HCT116 (cell line): ENCODE measurements at regions not wholly inside any gene's neighbourhood (a gene's known extent, or its start where the extent isn't known, plus 50 kb on each side); places are given as distances from the start of the nearest gene placed in this dataset.

ENCODE experiments used
- ATAC-seq: fragments of 200-7000 bp; cut with Tn5 transposase; 2 replicates; pipeline ENCODE4 v1.9.1; 2020; ENCODE audit warnings: mild to moderate bottlenecking, moderate library complexity
- BruUV-seq: library from RNA; stranded (reverse); fragments of 400-500 nt; replicated peaks from 2 replicates; lab custom pipeline; 2021; lab: Mats Ljungman, UMichigan
- CTCF ChIA-PET: fragments of 300-600 bp; sonication (Branson Sonifier 250); formaldehyde crosslinking; loops from one replicate; lab custom pipeline; 2021; ENCODE audit warnings: antibody characterized with exemption; lab: Charles Lee
- POLR2A ChIA-PET: fragments of 300-600, 350-600 bp; sonication (Branson Sonifier 250); formaldehyde crosslinking; loops from one replicate; lab custom pipeline; 2021; ENCODE audit warnings: antibody characterized with exemption; lab: Charles Lee
- RAD21 ChIA-PET, 2 experiments: fragments of 300-600 bp; sonication (Branson Sonifier 250); formaldehyde crosslinking; loops; one replicate each; lab custom pipeline; 2023; ENCODE audit warnings: low total read pairs in 2 of 2; ENCODE audit not compliant: uncharacterized antibody in 2 of 2, unreplicated experiment in 2 of 2, low non-redundant PET in 1 of 2; lab: Charles Lee
- DNase-seq: peaks from one replicate; pipeline ENCODE4 v3.0.0-alpha.2; 2010; ENCODE audit warnings: low read depth, low spot score
- H2AFZ ChIP-seq: fragments of 200-600 bp; shearing (Covaris generic), sonication (generic); 2 replicates; pipeline ENCODE4 v1.6.1; 2017; ENCODE audit warnings: low read depth, mixed run types, mixed read lengths, antibody characterized with exemption, low read length; ENCODE audit not compliant: poor library complexity, severe bottlenecking
- H3K27ac ChIP-seq: 2 replicates; pipeline ENCODE4 v1.5.1; 2012; ENCODE audit warnings: low read depth, low read length
- H3K27me3 ChIP-seq: fragments of 200-600 bp; sonication (generic); 2 replicates; pipeline ENCODE4 v1.6.1; 2016; ENCODE audit warnings: mixed run types, low read length, mixed read lengths; ENCODE audit not compliant: insufficient read depth
- H3K36me3 ChIP-seq, 2 experiments: fragments of 200-500 bp in 1 of 2; fragments of 200-600 bp in 1 of 2; sonication (Bioruptor generic) in 1 of 2; sonication (generic) in 1 of 2; 2 replicates each; pipeline versions ENCODE4 v1.5.1 to v1.6.1; 2014 to 2016; ENCODE audit warnings: low read length in 2 of 2, inconsistent platforms in 1 of 2, mixed read lengths in 1 of 2, mixed run types in 1 of 2; ENCODE audit not compliant: insufficient read depth in 2 of 2, control insufficient read depth in 1 of 2
- H3K4me1 ChIP-seq, 2 experiments: fragments of 200-600 bp in 1 of 2; sonication (generic) in 1 of 2; 2 replicates each; pipeline versions ENCODE4 v1.5.1 to v1.6.1; 2012 to 2017; ENCODE audit warnings: low read length in 2 of 2, inconsistent platforms in 1 of 2, mild to moderate bottlenecking in 1 of 2, mixed read lengths in 1 of 2, mixed run types in 1 of 2, moderate library complexity in 1 of 2; ENCODE audit not compliant: insufficient read depth in 2 of 2, control insufficient read depth in 1 of 2
- H3K4me2 ChIP-seq: fragments of 200-600 bp; sonication (generic); 2 replicates; pipeline ENCODE4 v1.6.1; 2017; ENCODE audit warnings: mixed run types, low read length, mixed read lengths
- H3K4me3 ChIP-seq, 2 experiments: fragments of 200-600 bp in 1 of 2; sonication (generic) in 1 of 2; replicated peaks in 1 of 2; 2 replicates each; pipeline ENCODE4 v1.5.1; 2011 to 2016; ENCODE audit warnings: low read length in 2 of 2, control low read depth in 1 of 2, low read depth in 1 of 2, mild to moderate bottlenecking in 1 of 2, mixed read lengths in 1 of 2, mixed run types in 1 of 2
- H3K79me2 ChIP-seq: fragments of 200-600 bp; sonication (generic); 2 replicates; pipeline ENCODE4 v1.6.1; 2017; ENCODE audit warnings: mild to moderate bottlenecking, mixed run types, low read length, moderate library complexity, mixed read lengths; ENCODE audit not compliant: insufficient read depth
- H3K9ac ChIP-seq: fragments of 200-600 bp; sonication (generic); 2 replicates; pipeline ENCODE4 v1.6.1; 2016; ENCODE audit warnings: low read length, mixed read lengths
- H3K9me2 ChIP-seq: fragments of 200-600 bp; sonication (generic), shearing (Covaris generic); 2 replicates; pipeline ENCODE4 v1.6.1; 2017; ENCODE audit warnings: mixed run types, mild to moderate bottlenecking, moderate library complexity; ENCODE audit not compliant: insufficient read depth
- H3K9me3 ChIP-seq, 2 experiments: fragments of 200-500 bp in 1 of 2; fragments of 200-600 bp in 1 of 2; sonication (Bioruptor generic) in 1 of 2; sonication (generic) in 1 of 2; 2 replicates each; pipeline ENCODE4 v1.6.1; 2014 to 2017; ENCODE audit warnings: low read length in 2 of 2, mixed read lengths in 2 of 2, inconsistent platforms in 1 of 2, low read depth in 1 of 2, mild to moderate bottlenecking in 1 of 2, mixed run types in 1 of 2, moderate library complexity in 1 of 2; ENCODE audit not compliant: control insufficient read depth in 1 of 2, insufficient read depth in 1 of 2
- H4K20me1 ChIP-seq: fragments of 200-600 bp; sonication (generic), shearing (Covaris generic); 2 replicates; pipeline ENCODE4 v1.6.1; 2017; ENCODE audit warnings: mixed run types, mild to moderate bottlenecking, moderate library complexity; ENCODE audit not compliant: insufficient read depth
- CTCF ChIP-seq, 3 experiments: fragments of 200-600 bp in 1 of 3; sonication (generic) in 1 of 3; IDR thresholded peaks in 2 of 3; conservative IDR thresholded peaks in 1 of 3; 2 replicates each; pipeline ENCODE4 v1.5.1; 2012 to 2017; ENCODE audit warnings: low read depth in 2 of 3, low read length in 2 of 3, antibody characterized with exemption in 1 of 3, borderline replicate concordance in 1 of 3, control low read depth in 1 of 3, mild to moderate bottlenecking in 1 of 3, mixed read lengths in 1 of 3, mixed run types in 1 of 3, moderate library complexity in 1 of 3; ENCODE audit not compliant: insufficient read depth in 1 of 3
- EGR1 ChIP-seq: IDR thresholded peaks from 2 replicates; pipeline ENCODE4 v1.6.1; 2012; ENCODE audit warnings: low read depth
- ELF1 ChIP-seq: IDR thresholded peaks from 2 replicates; pipeline ENCODE4 v1.6.1; 2012; ENCODE audit warnings: low read depth, borderline replicate concordance
- EZH2 ChIP-seq: fragments of 200-600 bp; sonication (generic); IDR thresholded peaks from 2 replicates; pipeline ENCODE4 v1.6.1; 2017; ENCODE audit warnings: antibody characterized with exemption, mixed run types
- EZH2phosphoT487 ChIP-seq: fragments of 200-600 bp; IDR thresholded peaks from 2 replicates; pipeline ENCODE4 v1.6.1; 2018; ENCODE audit warnings: antibody characterized with exemption, borderline replicate concordance
- JUND ChIP-seq: IDR thresholded peaks from 2 replicates; pipeline ENCODE4 v1.6.1; 2012
- POLR2A ChIP-seq: IDR thresholded peaks from 2 replicates; pipeline ENCODE4 v1.7.0; 2011; ENCODE audit warnings: borderline replicate concordance; ENCODE audit not compliant: insufficient read depth, insufficient read length; ENCODE audit errors: extremely low read depth
- POLR2AphosphoS5 ChIP-seq: IDR thresholded peaks from 2 replicates; pipeline ENCODE4 v1.6.1; 2011; ENCODE audit warnings: mild to moderate bottlenecking, low read depth, low read length, moderate library complexity
- RAD21 ChIP-seq: IDR thresholded peaks from 2 replicates; pipeline ENCODE4 v1.6.1; 2012; ENCODE audit warnings: low read depth, mild to moderate bottlenecking
- SIN3A ChIP-seq: IDR thresholded peaks from 2 replicates; pipeline ENCODE4 v1.6.1; 2012; ENCODE audit warnings: low read depth
- SP1 ChIP-seq: IDR thresholded peaks from 2 replicates; pipeline ENCODE4 v1.6.1; 2012; ENCODE audit warnings: low read depth
- SRF ChIP-seq: IDR thresholded peaks from 2 replicates; pipeline ENCODE4 v1.6.1; 2012; ENCODE audit warnings: low read depth
- TCF7L2 ChIP-seq: IDR thresholded peaks from 2 replicates; pipeline ENCODE4 v1.7.0; 2011; ENCODE audit warnings: borderline replicate concordance, inconsistent platforms; ENCODE audit not compliant: insufficient read depth, insufficient read length; ENCODE audit errors: extremely low read depth
- YY1 ChIP-seq: IDR thresholded peaks from 2 replicates; pipeline ENCODE4 v1.6.1; 2011; ENCODE audit warnings: low read length, low read depth, moderate library complexity, mild to moderate bottlenecking; ENCODE audit not compliant: insufficient replicate concordance; ENCODE audit errors: extremely low read depth
- intact Hi-C: fragments of 100-400 bp; cut with micrococcal nuclease; formaldehyde crosslinking; loops from 2 replicates; pipeline ENCODE4 v1.10.0; 2022

GRCh38 chr7:156039194-156039593 lies 226.9 kb upstream of the SHH start:
- H3K36me3 ChIP-seq = no peaks in the 10 kb centered on the region
- POLR2A ChIA-PET = no interaction called here
- H3K4me2 ChIP-seq = no peak overlapping the region
- intact Hi-C loops = no loop called here
- RAD21 ChIA-PET = no interaction called here
- no peak overlapping the region for H3K4me3 ChIP-seq
- CTCF ChIA-PET = no interaction called here
- no peaks in the 10 kb centered on the region for H3K9me2 ChIP-seq
- ATAC-seq = no peak
- H3K27ac ChIP-seq = no peak overlapping the region
- DNase-seq = no peak
- no peaks in the 10 kb centered on the region for H4K20me1 ChIP-seq
- H3K4me1 ChIP-seq = no peaks in the 10 kb centered on the region
- H2AFZ ChIP-seq = no peak overlapping the region
- H3K9me3 ChIP-seq = no peaks in the 10 kb centered on the region
- TF ChIP-seq CTCF (IDR thresholded peaks at IDR 0.05 in 2 of 3, conservative IDR thresholded peaks at IDR 0.05 in 1 of 3; ENCODE audit: borderline replicate concordance in 1 of 3, insufficient read depth in 1 of 3, low read depth in 2 of 3, low read length in 2 of 3) (no peak), SP1 (no peak), POLR2AphosphoS5 (no peak), SIN3A (no peak), RAD21 (no peak), TCF7L2 (no peak), EGR1 (no peak), YY1 (no peak), JUND (no peak), POLR2A (no peak), ELF1 (no peak), SRF (no peak), EZH2phosphoT487 (no peak), EZH2 (no peak)
- no peaks in the 10 kb centered on the region for H3K27me3 ChIP-seq
- no TSS peak for BruUV-seq
- H3K79me2 ChIP-seq = no peaks in the 10 kb centered on the region
- H3K9ac ChIP-seq = no peak overlapping the region
